HG03378 (cell line): ENCODE measurements at regions not wholly inside any gene's neighbourhood (a gene's known extent, or its start where the extent isn't known, plus 50 kb on each side); places are given as distances from the start of the nearest gene placed in this dataset.

Experiments
- ATAC-seq: cut with Tn5 transposase; IDR thresholded peaks from one replicate; pipeline ENCODE4 v1.9.1; 2021; ENCODE audit warnings: mild to moderate bottlenecking, moderate library complexity; ENCODE audit not compliant: unreplicated experiment

DNA sequence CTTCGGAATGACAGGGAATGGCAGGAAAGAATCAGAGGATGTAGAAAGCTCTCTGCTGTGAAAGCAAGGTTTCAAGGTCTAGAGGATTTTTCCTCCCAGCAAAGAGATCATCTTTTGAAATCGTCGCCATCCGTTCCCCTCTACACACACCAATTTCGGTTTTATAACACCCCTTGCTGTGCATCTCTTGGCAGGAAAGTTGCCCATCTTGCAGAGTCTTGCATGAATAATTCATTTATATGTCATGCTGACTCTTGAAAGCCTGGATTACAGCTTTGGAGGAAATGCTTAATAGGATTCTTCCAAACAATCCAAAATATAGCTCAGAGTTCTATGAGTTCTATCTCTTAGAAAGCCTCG lies 262.7 kb downstream of the CHL1 start:
- ATAC-seq = no peak

DNA sequence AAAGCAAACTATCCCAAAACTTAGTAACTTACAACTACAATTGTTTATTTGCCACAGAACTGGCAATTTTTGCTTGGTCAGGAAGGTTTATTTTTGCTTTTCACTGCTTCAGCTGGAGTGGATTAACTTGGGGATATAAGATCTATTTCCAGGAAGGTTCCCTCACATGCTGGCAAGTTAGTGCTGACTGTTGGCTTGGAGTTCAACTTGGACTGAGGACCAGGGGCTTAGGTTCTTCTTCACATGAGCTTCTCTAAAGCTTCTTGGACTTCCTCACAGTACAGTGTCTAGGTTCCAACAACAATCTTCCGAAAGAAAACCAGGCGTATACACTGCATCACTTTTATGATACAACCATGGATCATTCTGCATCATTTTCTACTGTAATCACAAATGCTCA lies 264.4 kb downstream of the CHL1 start:
- no peak for ATAC-seq

DNA sequence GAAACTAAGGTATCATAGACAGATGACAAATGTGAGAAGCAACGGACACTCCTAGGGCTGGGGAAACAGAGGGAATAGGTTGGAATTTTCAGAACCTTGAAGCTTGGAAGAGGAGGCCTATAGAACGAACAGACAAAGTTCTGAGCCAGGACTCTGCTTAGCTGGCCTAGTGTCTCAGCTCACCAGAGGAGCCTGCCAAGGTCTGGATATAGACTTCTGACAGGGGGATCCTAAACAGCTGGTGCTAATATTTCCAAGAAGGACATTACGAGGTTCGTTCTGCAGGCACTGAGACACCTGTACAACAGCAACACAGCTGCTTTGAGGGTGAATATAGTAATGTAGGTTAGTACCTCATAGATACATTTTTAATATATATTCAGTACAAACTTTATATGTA lies 266.3 kb downstream of the CHL1 start:
- ATAC-seq = no peak

DNA sequence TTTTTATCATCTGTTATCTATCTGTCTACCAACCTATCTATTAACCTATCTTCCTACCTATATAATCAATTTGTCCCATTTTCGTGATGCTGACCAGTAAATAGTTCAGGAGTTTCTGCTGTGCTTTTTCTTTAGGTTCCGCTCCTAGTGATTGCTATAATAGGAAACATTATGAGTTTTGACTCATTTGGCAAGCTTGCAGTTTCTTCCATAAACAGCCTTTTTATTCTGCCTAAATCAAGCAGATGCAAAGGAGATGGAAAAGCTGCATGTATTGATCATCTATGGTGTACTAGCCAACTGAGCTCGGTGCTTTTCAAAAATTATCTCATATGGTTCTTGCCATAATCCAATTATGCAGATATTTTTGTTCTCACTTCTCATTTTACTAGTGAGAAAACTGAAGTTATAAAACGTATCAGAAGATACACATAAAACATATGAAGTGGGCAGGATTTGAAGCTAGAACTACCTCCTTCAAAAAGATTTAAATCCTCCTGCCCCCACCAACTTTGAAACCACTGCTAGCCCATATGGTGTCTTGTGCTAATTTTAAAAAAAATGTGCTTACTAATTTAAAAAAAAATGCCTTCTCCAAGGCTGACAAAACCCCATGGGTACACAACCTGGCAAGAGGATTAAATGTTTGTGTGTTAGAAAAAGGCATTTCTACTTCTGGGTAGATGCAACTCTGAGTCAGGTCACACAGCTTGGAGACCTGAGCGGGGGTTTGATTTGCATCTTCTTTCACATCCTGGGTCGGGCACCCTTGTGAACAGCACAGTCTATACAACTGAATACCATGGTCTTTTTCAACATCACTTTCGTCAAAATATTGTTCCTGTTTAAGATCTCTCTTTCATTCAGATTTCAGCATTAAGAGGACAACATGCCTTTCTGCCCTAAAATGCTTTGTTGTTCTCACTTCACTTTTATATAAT lies 267.0 kb downstream of the CHL1 start:
- peak; percentile 94 for ATAC-seq

DNA sequence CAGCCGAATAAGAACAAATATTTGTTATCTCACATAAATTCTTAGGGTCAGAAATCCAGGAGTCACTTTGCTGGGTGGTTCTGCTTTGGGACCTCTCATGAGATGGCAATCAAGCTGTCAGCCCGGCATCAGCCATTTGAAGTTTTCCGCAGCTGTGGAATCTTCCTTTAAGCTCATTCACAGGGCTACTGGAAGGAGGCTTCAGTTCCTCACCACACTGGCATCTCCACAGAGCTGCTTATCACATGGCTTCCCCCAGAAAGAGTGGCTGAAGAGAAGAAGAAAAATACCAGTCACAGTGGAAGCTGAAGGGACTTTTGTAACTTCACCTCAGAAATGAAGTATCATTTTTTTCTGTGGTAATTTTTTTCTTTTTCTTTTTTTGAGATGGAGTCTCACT lies 267.7 kb downstream of the CHL1 start:
- ATAC-seq = no peak

DNA sequence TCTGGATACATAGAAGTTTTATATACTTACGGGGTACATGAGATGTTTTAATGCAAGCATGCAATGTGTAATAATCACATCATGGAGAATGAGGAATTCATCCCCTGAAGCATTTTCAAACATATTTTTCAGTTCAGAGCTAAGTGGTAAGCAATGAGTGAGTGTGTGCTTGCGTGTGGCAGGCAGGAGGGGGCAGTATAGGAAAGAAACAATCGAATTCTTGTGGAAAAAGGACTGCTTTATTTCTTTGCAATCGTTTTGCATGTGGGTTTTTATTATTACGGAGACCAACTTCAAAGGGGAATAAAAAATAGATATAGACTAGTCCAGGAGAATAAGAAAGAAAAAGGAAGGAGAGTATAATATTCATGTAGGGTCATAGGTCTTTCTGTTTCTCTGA lies 271.6 kb downstream of the CHL1 start:
- ATAC-seq = no peak

DNA sequence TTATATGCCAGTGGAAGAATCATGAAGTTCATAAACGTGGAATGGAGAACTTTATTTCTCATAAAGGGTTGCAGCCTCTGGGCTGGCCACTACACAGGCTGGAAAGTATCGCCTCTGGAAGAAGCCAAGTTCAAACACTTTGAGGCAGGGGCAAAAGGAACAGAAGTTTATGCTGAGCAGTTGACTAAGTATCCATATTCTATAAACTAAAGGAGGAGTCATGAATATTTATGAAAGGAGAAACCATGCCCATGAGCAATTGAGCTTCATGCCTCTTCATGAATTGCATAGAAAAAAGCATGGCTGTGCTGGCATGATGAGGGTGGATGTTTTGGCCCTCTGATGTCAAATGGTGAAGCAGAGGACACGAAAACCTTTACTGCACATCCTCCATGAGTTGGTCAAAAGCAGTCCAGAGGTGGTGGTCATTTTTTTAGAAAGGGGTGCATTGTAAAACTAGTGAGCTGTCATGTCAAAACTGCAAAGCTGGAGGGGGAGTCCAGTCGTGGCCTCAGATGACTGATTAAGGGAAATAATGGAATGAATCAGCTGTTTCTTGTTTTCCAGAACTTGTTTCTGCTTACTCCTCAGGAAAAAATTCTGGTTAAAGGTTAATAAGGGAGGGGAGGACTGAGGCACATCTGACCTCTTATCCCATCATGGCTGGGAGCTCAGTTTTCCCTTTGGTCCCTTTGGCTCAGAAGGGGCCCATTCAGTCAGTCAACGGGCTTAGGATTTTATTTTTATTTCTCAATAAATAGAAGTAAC lies 276.7 kb downstream of the CHL1 start:
- ATAC-seq = no peak

DNA sequence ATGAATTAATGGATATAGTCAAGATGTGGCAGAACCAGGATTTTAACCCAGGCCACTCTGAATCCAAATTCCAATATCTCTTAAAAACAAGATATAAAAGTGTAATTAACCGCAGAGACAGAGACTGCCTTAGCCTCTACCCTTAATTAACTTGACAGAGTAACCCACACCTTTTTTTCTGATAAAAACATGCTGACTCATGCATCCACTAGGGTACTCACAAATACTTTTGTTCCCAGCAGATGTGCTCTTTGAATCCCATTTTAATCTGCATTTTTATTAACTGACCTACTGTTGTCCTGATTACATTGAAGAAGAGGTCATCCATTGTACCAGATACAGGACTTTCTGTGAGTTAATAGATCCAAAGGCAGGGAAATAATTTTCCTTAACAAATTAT lies 278.3 kb downstream of the CHL1 start:
- ATAC-seq = no peak

DNA sequence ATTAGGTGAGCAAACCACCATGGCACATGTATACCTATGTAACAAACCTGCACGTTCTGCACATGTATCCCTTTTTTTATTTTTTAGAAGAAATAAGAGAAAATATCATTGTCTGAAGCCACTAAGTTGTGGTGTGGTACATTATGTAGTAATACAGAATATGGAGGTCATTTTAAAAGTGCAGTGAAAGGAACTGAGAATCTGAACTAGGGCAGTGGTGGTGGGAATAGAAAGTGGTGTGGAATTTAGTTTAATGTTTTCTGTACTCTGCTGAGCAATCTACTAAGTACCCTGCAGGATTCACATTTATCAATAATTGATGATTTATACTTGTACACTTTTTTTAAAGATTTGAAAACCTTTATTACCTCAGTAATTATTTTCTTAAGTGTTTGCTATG lies 283.5 kb downstream of the CHL1 start:
- ATAC-seq = no peak

DNA sequence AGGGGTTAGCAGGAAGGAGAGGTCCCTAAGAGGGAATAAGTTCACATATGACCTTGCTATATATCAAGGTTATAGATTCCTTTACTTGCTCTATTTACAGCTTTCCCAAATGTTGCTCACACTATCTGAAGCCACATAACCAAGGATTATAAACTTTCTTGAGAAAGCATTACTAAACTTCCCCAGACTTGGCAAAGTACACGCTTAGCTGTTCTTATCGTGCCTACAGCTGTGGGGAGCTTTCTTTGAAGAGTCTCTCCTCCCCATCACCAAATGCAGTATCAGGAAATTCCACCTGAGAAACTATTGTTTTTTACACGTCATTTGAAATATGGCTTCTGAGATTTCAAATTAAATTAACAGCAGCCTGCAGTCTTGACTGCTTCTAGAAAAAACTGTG lies 284.5 kb downstream of the CHL1 start:
- no peak for ATAC-seq

DNA sequence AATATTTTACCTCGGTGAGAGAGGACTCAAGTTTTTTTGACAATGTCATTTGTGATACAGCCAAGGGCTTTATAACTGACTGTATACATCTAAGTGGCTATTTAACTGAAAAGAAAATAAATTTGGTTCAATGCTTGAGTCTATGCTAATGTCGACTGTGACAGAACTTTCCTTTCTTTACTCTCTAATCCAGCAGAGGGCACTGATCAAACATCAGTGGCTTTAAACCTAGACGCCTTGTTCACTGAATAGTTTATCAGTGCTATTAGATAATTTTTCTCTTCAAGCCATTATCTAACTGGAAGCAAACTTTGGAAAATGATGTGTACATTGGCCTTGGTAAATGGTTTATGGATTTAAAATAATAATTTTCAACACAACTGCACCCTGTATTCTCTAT lies 285.1 kb downstream of the CHL1 start:
- no peak for ATAC-seq

DNA sequence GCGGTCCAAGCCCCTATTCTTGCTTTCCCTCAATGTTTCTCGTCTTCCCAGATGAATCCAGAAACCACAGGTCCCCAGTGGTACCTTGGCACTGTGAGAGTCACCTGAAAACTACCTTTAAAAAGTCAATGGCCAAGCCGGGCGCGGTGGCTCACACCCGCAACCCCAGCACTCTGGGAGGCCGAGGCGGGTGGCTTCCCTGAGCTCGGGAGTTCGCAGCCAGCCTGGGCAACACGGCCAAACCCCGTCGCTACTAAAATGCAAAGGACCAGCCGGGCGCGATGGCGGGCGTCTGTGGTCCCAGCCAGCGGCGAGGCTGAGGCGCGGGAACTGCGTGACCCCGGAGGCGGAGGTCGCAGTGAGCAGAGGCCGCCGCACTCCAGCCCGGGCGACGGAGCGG lies 285.9 kb downstream of the CHL1 start:
- ATAC-seq = no peak

DNA sequence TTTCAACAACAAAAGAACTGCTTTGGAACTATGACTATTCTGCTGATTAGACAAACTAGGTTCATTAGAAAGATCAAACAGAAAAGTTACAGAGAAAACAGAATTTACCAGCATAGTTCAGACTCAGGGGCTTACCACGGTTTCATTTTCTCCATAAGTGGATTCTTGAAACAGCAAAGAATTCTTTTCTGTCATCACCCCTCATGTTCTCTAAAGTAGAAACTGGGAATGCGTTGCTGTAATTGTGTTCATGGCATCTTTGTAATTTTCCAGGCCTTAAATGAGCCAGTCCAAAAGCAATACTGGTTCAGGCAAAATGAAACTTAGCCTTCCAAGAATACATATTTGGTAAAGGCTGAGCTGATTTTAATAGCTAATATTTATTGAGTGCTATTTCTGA lies 287.8 kb downstream of the CHL1 start:
- ATAC-seq = no peak

DNA sequence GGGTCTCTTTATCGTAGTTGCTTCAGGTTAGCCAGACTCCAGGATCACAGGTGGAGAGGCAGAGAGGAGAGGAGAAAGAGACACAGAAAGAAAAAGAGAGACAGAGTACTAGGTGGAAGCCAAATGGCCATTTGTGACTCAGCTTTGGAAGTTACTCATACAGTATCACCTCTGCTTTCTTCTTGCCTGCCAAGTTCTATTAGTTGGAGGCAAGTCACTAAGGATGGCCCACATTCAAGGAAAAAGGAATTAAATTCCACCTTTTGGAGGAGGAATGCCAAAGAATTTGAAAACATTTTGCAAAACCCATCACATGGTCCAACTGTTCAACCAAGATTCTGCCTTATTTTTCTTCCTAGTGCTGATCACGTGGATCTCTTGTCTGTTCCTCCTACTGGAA lies 291.1 kb downstream of the CHL1 start:
- no peak for ATAC-seq

DNA sequence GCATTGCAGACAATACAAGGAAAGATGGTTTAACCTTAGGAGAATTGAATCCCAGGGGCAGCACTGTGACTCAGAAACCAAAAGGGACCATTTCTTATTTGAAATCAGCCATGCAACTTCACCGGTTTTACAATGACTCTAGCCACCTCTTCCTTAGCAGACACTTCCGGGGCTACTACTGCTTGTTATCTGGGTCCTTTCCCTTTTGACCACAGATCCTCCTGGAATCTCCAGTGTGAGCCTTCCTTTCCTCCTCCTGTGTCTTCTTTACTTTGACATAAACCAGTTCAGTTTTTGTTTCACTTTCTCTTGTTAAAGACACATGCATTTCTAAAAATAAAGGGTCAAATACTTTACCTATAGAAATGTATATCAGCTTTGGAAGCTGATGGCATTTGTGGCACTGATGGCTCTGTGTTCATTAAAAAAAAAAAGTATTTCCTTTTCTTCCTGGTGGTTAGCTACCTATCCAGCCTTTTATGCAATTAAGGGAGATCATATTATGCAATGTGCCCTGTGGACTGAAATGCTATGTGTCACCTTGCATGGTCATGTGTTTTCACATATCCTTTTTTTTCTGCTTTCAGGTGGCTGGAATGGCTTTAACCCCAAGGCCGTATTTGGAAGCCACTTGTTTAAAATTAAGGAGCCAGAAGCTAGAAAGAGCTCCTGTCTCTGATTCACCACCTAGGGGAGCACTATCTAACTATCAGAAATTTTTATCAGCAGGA lies 296.2 kb downstream of the CHL1 start:
- ATAC-seq = peak; percentile 53

DNA sequence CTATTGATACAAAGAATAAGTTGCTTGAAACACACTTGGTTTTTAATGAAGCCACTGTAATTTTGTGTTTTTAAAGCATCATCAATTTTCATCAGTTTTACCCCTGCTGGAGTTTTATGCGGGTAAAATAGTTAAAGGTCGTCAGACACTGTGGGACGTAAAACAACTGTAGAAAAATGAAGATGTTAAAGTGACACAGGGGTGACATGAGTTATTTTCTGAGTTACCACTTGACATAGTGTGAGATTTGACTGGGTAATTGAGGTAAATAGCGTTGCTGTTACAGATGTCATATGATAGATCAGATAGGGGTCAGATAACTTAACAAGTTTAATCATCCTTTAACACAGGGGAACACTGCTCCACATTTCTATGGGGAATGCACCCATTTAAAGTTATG lies 297.6 kb downstream of the CHL1 start:
- no peak for ATAC-seq

DNA sequence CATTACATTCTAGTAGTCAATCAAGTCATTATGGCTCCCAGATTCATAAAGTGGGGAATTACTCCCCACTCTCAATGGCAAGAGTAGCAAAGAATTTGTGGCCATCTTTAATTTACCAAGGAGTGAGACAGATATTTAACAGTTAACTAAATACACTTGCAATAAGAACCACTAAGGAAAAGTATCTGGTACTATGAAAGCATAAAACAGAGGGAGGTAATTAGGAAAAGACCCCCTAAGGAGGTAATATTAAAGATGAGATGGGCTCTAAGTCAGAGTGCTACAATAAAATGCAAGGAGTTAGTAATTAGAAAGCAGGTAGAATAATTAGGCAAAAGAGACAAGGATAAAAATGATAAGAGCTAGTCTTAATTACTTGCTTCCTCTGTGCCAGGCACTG lies 301.9 kb downstream of the CHL1 start:
- ATAC-seq = no peak

DNA sequence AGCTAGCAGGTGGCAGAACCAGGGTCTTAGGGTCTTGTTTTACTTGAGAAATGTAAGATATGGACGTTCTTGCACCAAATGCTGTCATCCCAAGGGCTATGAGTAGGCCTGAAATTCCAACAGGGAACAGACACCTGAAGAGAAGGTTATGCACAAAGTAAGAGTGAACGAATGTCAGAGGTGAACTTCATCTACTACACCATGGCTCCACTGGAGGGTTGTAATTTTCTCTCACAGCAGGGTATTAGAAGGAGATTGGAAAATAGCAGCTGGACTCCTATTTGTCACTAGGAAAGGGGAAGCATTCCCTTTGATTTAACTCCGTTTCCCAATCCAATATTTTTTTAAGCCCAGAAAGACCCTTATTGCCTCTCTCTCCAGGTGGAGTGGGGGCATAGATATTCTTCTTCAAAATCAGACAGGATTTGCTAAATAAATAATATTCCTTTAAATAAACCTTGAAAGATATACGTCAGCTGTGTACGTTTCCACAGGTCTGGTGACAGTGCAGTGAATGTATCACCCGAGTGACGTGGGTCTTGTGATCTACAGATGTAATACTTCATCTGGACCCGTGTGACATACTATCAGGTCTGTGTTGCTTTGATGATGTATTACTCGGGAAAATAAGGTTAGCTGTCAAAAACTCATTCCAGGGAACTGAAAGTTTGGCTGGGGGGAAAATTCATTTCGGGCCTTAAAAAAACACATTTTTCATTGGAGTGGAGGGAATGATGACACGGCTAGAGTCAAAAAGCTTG lies 302.6 kb downstream of the CHL1 start:
- ATAC-seq = no peak

DNA sequence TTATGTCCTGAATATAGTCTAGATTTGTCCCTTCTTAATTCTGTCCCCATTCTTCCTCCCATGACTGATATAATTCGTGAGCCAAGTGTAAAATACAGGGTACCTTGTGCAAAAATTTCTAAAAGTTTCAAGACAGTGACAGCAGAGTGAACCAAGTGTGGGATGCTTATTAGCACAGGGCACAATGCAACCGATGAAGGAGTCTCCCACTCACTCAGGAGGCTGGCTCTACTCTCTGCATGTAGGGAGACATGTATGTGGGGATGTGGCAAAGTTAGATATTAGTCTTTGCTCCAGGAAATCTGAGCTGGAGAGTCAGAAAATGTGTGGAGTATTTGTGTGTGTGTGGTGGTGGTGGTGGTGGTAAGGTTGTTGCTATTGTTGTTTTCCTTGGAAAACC lies 305.9 kb downstream of the CHL1 start:
- ATAC-seq = no peak

DNA sequence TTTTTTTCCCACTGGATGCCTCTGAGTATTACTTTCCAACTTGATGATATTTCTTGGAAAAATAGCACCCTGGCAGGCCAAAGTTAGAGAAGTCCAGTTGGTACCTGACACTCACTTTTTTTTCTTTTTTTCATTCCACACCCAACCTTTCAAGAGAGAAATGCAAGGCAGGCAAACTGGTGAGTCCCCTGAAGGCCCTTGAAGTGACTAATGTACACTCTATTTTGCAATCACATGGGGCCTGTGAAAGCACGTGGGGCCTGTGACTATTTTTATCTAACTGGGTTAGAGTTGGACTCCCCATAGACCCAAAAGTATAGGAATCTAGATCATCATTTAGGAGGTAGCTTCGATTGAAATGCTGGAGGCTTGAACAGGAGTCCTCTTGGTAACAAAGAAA lies 316.7 kb downstream of the CHL1 start:
- ATAC-seq = no peak

DNA sequence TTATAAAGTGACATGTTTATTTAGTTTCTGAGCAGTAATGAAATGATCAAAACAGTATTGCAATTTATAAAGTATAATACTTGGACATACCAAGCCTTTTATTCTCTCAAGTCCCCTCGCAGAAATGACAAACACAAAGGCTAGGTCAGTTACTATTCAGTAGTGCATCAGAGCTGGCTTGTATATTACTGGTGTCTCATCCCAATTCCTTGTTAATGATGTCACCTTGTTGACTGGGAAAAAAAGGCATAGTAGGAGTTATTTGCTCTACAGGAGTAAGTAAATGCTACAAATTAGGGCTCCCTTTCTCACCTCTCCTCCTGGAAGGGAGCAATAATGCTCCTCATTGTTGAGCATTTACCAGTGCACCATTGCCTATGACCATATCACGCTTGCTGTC lies 317.6 kb downstream of the CHL1 start:
- ATAC-seq = no peak
